Hematopoietic multipotent progenitor cell treated with erythropoietin and hydrocortisone succinate and interleukin-3 and kit ligand, for 6 days (in vitro differentiated cells): ENCODE measurements at regions not wholly inside any gene's neighbourhood (a gene's known extent, or its start where the extent isn't known, plus 50 kb on each side); places are given as distances from the start of the nearest gene placed in this dataset.

Experiments
- DNase-seq: peaks from one replicate; pipeline ENCODE4 v3.0.0-alpha.2; 2015

GRCh38 chr11:21839796-21840195 is 353.1 kb upstream of the ANO5 start:
- DNase-seq = no peak

DNA sequence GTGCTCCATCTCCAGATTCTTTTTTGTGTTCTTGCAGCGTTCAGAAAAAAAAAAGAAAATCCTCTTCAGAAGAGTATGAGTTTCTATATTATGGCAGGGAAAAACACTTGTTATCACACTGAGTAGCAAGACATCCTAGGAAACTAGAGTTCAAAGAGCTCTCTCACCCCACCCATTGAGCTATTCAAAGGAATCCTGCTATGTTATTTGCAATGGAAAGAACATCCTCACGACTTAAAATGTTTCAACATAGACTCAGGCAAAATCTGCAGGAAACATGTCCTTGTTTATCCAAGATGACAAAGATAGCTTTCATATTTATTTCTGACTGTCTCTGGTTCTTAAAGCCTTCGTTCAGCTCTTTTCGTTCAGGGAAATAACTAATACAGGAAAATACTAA is 331.6 kb upstream of the ANO5 start:
- no peak for DNase-seq

- DNase-seq = no peak
Observed at GRCh38 chr11:21865541-21865940, 327.3 kb upstream of the ANO5 start.

DNA sequence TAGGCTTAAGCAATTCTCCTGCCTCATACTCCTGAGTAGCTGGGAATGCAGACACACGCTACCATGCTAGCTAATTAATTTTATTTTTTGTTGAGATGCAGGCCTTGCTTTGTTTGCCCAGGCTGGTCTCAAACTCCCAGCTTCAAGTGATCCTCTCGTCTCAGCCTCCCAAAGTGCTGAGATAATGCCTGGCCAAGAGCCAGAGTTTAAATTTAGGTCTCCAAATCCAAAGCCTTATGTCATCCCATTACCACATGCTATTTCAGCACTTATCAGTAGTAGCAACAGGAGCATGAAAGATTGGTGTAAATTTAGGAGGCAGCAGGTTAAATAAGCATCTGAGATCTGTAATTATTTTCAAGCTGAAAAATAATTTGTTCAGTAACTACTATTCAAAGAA is 326.1 kb upstream of the ANO5 start:
- no peak for DNase-seq

GRCh38 chr11:21877151-21877550 is 315.7 kb upstream of the ANO5 start:
- DNase-seq = no peak

- DNase-seq = no peak
Observed at GRCh38 chr11:21883354-21883753, 309.5 kb upstream of the ANO5 start.

- no peak for DNase-seq
Observed at GRCh38 chr11:21888814-21889213, 304.1 kb upstream of the ANO5 start.

DNA sequence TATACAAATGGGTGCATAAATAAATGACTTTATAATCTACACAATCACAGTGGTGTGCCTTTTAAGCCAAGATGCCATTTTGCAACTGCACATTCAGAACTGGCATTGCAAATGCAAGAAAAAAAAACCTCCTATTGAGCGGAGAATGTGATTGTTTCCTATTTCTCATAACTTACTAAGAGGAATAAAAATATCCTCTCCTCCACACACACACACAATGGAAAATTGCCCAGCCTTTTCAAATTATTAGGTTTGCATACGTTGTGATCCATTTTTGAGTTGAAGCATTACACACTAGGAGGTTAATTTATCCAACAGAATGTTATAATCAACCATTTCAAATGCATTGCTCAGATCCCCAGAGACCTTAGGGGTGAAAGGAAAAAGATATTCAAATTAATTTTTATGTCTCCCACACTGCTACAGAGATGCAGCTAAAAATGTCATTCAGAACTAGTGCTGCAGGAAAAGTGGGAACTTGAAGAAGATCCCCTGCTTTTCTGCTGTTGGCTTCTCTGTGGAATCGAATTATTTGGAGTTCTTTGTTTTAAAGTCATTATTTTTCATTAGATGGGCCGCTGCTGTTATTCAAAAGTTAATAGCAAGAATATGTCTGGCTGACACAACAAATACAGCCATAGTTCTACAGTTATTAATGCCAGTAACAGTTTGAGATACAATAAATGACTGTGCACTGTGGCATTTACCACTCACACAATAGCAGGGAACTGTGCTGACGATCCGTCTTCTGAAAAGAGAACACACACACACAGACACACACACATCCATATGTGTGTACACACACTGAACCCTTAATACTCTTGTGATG is 299.9 kb upstream of the ANO5 start:
- no peak for DNase-seq

GRCh38 chr11:21893565-21893867 is 299.4 kb upstream of the ANO5 start:
- DNase-seq = no peak

GRCh38 chr11:21894492-21894891 is 298.4 kb upstream of the ANO5 start:
- no peak for DNase-seq

- DNase-seq = no peak
Observed at GRCh38 chr11:21895686-21896085, 297.2 kb upstream of the ANO5 start.

GRCh38 chr11:21896216-21896615 is 296.7 kb upstream of the ANO5 start:
- DNase-seq = no peak

- no peak for DNase-seq
Observed at GRCh38 chr11:21896746-21897602, 295.9 kb upstream of the ANO5 start.

- DNase-seq = no peak
Observed at GRCh38 chr11:21897752-21898151, 295.1 kb upstream of the ANO5 start.

DNA sequence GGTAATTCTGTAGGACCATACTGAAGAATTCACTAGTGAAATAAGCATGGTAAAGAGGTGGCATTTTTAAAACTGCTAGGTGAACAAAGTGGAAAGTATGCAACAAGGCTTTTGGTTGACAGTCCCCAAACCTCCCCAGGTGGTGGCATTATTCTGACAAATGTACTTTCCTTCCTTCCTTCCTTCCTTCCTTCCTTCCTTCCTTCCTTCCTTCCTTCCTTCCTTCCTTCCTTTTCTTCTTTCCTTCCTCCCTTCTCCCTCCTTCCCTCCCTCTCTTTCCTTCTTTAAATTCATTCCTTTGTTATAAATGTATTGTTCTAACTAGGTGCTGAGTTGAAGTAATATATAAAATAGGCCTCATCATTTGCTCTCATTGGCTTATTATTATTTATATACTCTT is 284.7 kb upstream of the ANO5 start:
- no peak for DNase-seq

DNA sequence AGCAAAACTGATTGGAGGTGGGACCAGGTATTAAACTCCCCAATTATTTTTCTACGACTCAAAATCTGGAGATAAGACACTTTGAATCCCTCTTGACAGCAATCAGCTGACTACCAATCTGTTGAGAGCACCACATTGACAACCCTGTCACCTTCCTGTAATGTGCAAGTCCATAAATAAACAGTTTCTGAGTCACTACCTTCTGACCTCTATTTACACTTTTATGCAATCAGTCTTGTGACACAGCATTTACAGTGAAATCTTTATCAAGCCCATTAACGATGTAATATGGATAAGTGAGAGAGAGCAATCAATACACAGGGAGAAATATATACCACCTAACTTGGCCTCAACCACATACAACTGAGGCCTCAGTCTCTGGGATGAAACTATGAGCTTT is 283.7 kb upstream of the ANO5 start:
- no peak for DNase-seq

DNA sequence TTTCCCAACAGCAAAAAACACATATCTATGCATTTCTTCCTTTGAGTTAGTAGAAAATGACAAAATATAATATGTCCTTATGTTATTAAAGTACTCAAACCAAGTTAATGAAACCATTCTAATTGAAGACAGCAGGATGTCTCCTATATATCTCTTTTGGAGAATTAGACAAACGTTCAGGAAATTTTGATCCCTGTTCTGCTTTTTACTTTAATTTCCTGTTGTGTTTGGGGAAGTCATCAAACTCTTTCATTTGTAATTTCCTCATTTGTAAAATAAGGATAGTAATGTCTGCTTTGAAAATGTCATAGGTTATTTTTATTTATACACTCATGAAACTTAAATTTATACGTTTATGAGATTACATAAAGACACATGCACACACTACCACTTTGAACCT is 281.8 kb upstream of the ANO5 start:
- no peak for DNase-seq

GRCh38 chr11:21912285-21912684 is 280.6 kb upstream of the ANO5 start:
- DNase-seq = no peak

- no peak for DNase-seq
Observed at GRCh38 chr11:21921151-21921550, 271.7 kb upstream of the ANO5 start.

- no peak for DNase-seq
Observed at GRCh38 chr11:21924262-21924661, 268.6 kb upstream of the ANO5 start.

GRCh38 chr11:21927628-21928027 is 265.3 kb upstream of the ANO5 start:
- no peak for DNase-seq

DNA sequence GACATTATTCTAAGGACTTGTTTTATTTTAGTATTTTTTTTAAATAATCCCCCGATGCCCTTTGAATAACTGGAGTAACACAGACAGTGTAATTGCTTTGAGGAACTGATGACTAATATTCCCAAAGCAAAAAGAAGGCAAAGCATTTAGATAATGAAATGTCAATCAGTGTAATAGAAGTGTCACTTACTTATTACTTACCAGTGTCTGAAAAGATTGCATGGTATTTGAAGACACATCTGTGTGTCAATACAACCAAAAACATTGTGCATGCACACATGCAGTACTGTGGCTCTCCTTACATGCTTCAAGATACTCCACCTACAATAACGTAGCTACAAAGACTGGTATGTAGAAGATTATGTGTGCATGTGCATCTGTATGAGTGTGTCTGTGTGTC is 264.0 kb upstream of the ANO5 start:
- no peak for DNase-seq

GRCh38 chr11:21930408-21930807 is 262.5 kb upstream of the ANO5 start:
- no peak for DNase-seq

GRCh38 chr11:21931436-21932101 is 261.3 kb upstream of the ANO5 start:
- no peak for DNase-seq
